Hepatocyte (in vitro differentiated cells): ENCODE measurements at regions not wholly inside any gene's neighbourhood (a gene's known extent, or its start where the extent isn't known, plus 50 kb on each side); places are given as distances from the start of the nearest gene placed in this dataset.

Experiments used
- DNase-seq: peaks from one replicate; pipeline ENCODE4 v3.0.0-alpha.2; 2016; ENCODE audit warnings: low spot score
- H2AFZ ChIP-seq: fragments of 200-600 bp; sonication (generic); 2 replicates; pipeline ENCODE4 v1.6.0; 2016; ENCODE audit warnings: antibody characterized with exemption, mild to moderate bottlenecking
- H3K27ac ChIP-seq: fragments of 200-600 bp; sonication (generic); 2 replicates; pipeline ENCODE4 v1.5.1; 2016; ENCODE audit warnings: mild to moderate bottlenecking
- H3K27me3 ChIP-seq: fragments of 200-600 bp; sonication (generic); 2 replicates; pipeline ENCODE4 v1.6.1; 2016
- H3K36me3 ChIP-seq: fragments of 200-600 bp; sonication (generic); replicated peaks from 2 replicates; pipeline ENCODE4 v1.5.1; 2016; ENCODE audit warnings: low read depth; ENCODE audit not compliant: insufficient read depth
- H3K4me1 ChIP-seq: fragments of 200-600 bp; sonication (generic); 2 replicates; pipeline ENCODE4 v1.5.1; 2016; ENCODE audit warnings: mild to moderate bottlenecking, moderate library complexity; ENCODE audit not compliant: insufficient read depth
- H3K4me2 ChIP-seq: fragments of 200-600 bp; sonication (generic); 2 replicates; pipeline ENCODE4 v1.6.0; 2016
- H3K4me3 ChIP-seq: fragments of 200-600 bp; sonication (generic); 2 replicates; pipeline ENCODE4 v1.5.1; 2016; ENCODE audit warnings: mild to moderate bottlenecking
- H3K79me2 ChIP-seq: fragments of 200-600 bp; sonication (generic); 2 replicates; pipeline ENCODE4 v1.6.0; 2017; ENCODE audit warnings: mild to moderate bottlenecking
- H3K9me2 ChIP-seq: fragments of 200-600 bp; sonication (generic); replicated peaks from 2 replicates; pipeline ENCODE4 v1.6.0; 2017; ENCODE audit warnings: mild to moderate bottlenecking; ENCODE audit not compliant: insufficient read depth
- H3K9me3 ChIP-seq: fragments of 200-600 bp; sonication (generic); 2 replicates; pipeline ENCODE4 v1.5.1; 2016; ENCODE audit warnings: low read depth, mild to moderate bottlenecking
- H4K20me1 ChIP-seq: fragments of 200-600 bp; sonication (generic); 2 replicates; pipeline ENCODE4 v1.6.0; 2016; ENCODE audit warnings: mild to moderate bottlenecking; ENCODE audit not compliant: insufficient read depth, poor library complexity, severe bottlenecking
- EZH2 ChIP-seq: fragments of 200-600 bp; sonication (generic); IDR thresholded peaks from 2 replicates; pipeline ENCODE4 v1.6.1; 2016; ENCODE audit warnings: antibody characterized with exemption, mild to moderate bottlenecking, borderline replicate concordance
- EZH2phosphoT487 ChIP-seq: fragments of 200-600 bp; sonication (generic); IDR thresholded peaks from one replicate; pipeline ENCODE4 v1.6.1; 2018; ENCODE audit warnings: antibody characterized with exemption, mild to moderate bottlenecking, low read depth, moderate library complexity; ENCODE audit not compliant: unreplicated experiment, severe bottlenecking
- WGBS: methylation state at CpG from one replicate; pipeline ENCODE4 v1.1.6; 2016; ENCODE audit warnings: low lambda C conversion rate; ENCODE audit errors: missing lambda C conversion rate; 5-methylcytosine and 5-hydroxymethylcytosine counted together
- TF ChIP-seq, protein P1 (sequence below): fragments of 200-600 bp; sonication (generic); IDR thresholded peaks from 2 replicates; pipeline ENCODE4 v1.5.1; 2016; ENCODE audit warnings: antibody characterized with exemption, mild to moderate bottlenecking; ENCODE audit not compliant: poor library complexity

GRCh38 chr5:142439207-142439860, 114.5 kb upstream of the SPRY4 start:
- Histone ChIP-seq H3K4me2 (no peak overlapping the region), H3K27me3 (no peaks in the 10 kb centered on the region), H3K9me3 (no peaks in the 10 kb centered on the region)

DNA sequence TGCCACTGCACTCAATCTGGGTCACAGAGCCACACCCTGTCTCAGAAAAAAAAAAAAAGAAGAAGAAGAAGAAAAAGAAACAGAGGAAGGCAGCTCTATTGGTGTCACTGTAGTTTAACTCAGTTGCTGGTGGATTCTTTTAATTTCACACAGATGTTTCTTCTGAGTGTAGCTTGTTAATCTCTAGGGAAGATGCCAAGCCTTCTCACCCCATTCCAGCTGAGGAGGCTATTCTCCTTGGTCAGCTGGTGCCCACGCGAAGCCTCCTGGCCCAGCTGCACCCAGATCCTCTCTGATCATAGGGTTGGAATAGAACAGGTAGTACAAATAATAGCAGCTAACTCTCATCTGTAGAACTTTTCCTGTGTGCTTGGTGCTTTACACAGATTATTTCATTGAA, 113.8 kb upstream of the SPRY4 start:
- Histone ChIP-seq H3K9me3 (no peaks in the 10 kb centered on the region), H3K36me3 (no peaks in the 10 kb centered on the region), H3K4me2 (no peak overlapping the region), H3K4me1 (no peaks in the 10 kb centered on the region), H3K4me3 (no peak overlapping the region), H3K27ac (no peak overlapping the region), H3K27me3 (no peaks in the 10 kb centered on the region), H3K9me2 (no peaks in the 10 kb centered on the region), H2AFZ (no peak overlapping the region), H3K79me2 (no peaks in the 10 kb centered on the region), H4K20me1 (no peaks in the 10 kb centered on the region)
- no peak for TF ChIP-seq EZH2phosphoT487
- TF ChIP-seq EZH2: no peak
- TF ChIP-seq, protein P1, sequence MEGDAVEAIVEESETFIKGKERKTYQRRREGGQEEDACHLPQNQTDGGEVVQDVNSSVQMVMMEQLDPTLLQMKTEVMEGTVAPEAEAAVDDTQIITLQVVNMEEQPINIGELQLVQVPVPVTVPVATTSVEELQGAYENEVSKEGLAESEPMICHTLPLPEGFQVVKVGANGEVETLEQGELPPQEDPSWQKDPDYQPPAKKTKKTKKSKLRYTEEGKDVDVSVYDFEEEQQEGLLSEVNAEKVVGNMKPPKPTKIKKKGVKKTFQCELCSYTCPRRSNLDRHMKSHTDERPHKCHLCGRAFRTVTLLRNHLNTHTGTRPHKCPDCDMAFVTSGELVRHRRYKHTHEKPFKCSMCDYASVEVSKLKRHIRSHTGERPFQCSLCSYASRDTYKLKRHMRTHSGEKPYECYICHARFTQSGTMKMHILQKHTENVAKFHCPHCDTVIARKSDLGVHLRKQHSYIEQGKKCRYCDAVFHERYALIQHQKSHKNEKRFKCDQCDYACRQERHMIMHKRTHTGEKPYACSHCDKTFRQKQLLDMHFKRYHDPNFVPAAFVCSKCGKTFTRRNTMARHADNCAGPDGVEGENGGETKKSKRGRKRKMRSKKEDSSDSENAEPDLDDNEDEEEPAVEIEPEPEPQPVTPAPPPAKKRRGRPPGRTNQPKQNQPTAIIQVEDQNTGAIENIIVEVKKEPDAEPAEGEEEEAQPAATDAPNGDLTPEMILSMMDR: no peak
- DNase-seq: no peak
- 100% methylated on average over 2 of the region's 2 CpGs for WGBS

More at GRCh38 chr5:142439207-142439860, 114.5 kb upstream of the SPRY4 start:
- TF ChIP-seq, protein P1: no peak
- TF ChIP-seq EZH2phosphoT487 (no peak), EZH2 (no peak)
- Histone ChIP-seq H3K4me1 (no peaks in the 10 kb centered on the region), H2AFZ (no peak overlapping the region), H3K79me2 (no peaks in the 10 kb centered on the region), H4K20me1 (no peaks in the 10 kb centered on the region), H3K36me3 (no peaks in the 10 kb centered on the region), H3K9me2 (no peaks in the 10 kb centered on the region), H3K4me3 (no peak overlapping the region), H3K27ac (no peak overlapping the region)
- WGBS: 92% methylated on average over 7 of the region's 7 CpGs
- DNase-seq: no peak

DNA sequence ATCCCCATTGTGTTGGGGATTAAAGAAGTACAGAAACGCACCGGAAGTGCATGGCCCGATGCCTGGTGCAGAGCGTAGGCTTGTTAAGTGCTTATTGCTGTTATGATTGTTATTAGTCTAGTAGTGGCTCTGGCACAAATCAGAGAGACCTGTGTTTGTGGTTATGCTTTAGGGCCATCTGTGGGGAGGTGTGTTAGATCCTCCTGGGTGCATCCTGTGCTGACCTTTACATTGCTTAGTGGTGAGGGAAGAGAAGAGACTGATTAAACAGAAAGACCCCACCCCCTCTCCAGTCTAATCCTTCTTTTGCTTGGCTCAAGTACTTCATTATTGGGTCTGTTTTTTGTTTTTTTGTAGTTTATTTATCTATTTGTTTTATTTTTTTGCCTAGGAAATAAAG, 112.7 kb upstream of the SPRY4 start:
- Histone ChIP-seq H3K27ac (no peak overlapping the region), H2AFZ (no peak overlapping the region), H3K9me2 (no peaks in the 10 kb centered on the region), H3K4me1 (no peaks in the 10 kb centered on the region), H3K4me3 (no peak overlapping the region), H3K36me3 (no peaks in the 10 kb centered on the region), H3K9me3 (no peaks in the 10 kb centered on the region), H3K4me2 (no peak overlapping the region), H3K27me3 (no peaks in the 10 kb centered on the region), H4K20me1 (no peaks in the 10 kb centered on the region), H3K79me2 (no peaks in the 10 kb centered on the region)
- 57% methylated on average over 4 of the region's 4 CpGs for WGBS
- TF ChIP-seq EZH2phosphoT487: no peak
- TF ChIP-seq EZH2: no peak
- TF ChIP-seq, protein P1: no peak
- DNase-seq: no peak
